MM.1S (cell line): ENCODE measurements at regions not wholly inside any gene's neighbourhood (a gene's known extent, or its start where the extent isn't known, plus 50 kb on each side); places are given as distances from the start of the nearest gene placed in this dataset.
"Not testable (repeated sequence)": the region's sequence is repeated elsewhere in the genome, so short reads cannot be mapped to it uniquely, and the experiment has no call there.

Experiments
- DNase-seq: peaks from one replicate; pipeline ENCODE4 v3.0.0-alpha.2; 2015
- H2AFZ ChIP-seq: fragments of 300-600 bp; sonication (generic); 2 replicates; pipeline ENCODE4 v1.6.0; 2016; ENCODE audit warnings: antibody characterized with exemption, low read length
- H3F3A ChIP-seq: fragments of 300-600 bp; sonication (generic); 2 replicates; pipeline ENCODE4 v1.6.1; 2016; ENCODE audit warnings: mild to moderate bottlenecking, antibody characterized with exemption, low read length, moderate library complexity, mixed read lengths; ENCODE audit not compliant: insufficient read depth
- H3K27ac ChIP-seq: fragments of 300-600 bp; sonication (generic); 2 replicates; pipeline ENCODE4 v1.5.1; 2016; ENCODE audit warnings: mild to moderate bottlenecking, low read length
- H3K27me3 ChIP-seq: fragments of 300-600 bp; sonication (generic); replicated peaks from 2 replicates; pipeline ENCODE4 v1.6.0; 2016; ENCODE audit warnings: low read length; ENCODE audit not compliant: insufficient read depth
- H3K36me3 ChIP-seq: fragments of 300-600 bp; sonication (generic); replicated peaks from 2 replicates; pipeline ENCODE4 v1.6.1; 2016; ENCODE audit warnings: mild to moderate bottlenecking, low read length, mixed read lengths; ENCODE audit not compliant: insufficient read depth
- H3K4me1 ChIP-seq: fragments of 300-600 bp; sonication (generic); 2 replicates; pipeline ENCODE4 v1.6.1; 2016; ENCODE audit warnings: low read length, mixed read lengths
- H3K4me2 ChIP-seq: fragments of 300-600 bp; sonication (generic); 2 replicates; pipeline ENCODE4 v1.6.0; 2016; ENCODE audit warnings: low read depth, low read length
- H3K4me3 ChIP-seq: fragments of 300-600 bp; sonication (generic); 2 replicates; pipeline ENCODE4 v1.5.1; 2016; ENCODE audit warnings: low read length, mixed read lengths
- H3K79me2 ChIP-seq: fragments of 300-600 bp; sonication (generic); 2 replicates; pipeline ENCODE4 v1.6.1; 2016; ENCODE audit warnings: mixed run types, low read length, mixed read lengths
- H3K9ac ChIP-seq: fragments of 300-600 bp; sonication (generic); 2 replicates; pipeline ENCODE4 v1.6.1; 2016; ENCODE audit warnings: low read length, mixed read lengths
- H3K9me2 ChIP-seq: fragments of 300-600 bp; sonication (generic); replicated peaks from 2 replicates; pipeline ENCODE4 v1.6.1; 2016; ENCODE audit warnings: mild to moderate bottlenecking, low read length, mixed read lengths; ENCODE audit not compliant: insufficient read depth
- H3K9me3 ChIP-seq: fragments of 300-600 bp; sonication (generic); replicated peaks from 2 replicates; pipeline ENCODE4 v1.6.1; 2016; ENCODE audit warnings: mild to moderate bottlenecking, low read length, mixed read lengths; ENCODE audit not compliant: insufficient read depth
- H4K20me1 ChIP-seq: fragments of 300-600 bp; sonication (generic); 2 replicates; pipeline ENCODE4 v1.6.1; 2016; ENCODE audit warnings: mild to moderate bottlenecking, low read length, moderate library complexity, mixed read lengths; ENCODE audit not compliant: insufficient read depth
- CTCF ChIP-seq: fragments of 300-600 bp; sonication (generic); IDR thresholded peaks from 2 replicates; pipeline ENCODE4 v1.5.1; 2016; ENCODE audit warnings: antibody characterized with exemption, low read length, mixed read lengths
- EZH2 ChIP-seq: fragments of 300-600 bp; sonication (generic); optimal IDR thresholded peaks from 2 replicates; pipeline ENCODE3; 2017; ENCODE audit warnings: low read depth, mild to moderate bottlenecking, antibody characterized with exemption, low read length, mixed read lengths
- EZH2phosphoT487 ChIP-seq: fragments of 300-600 bp; sonication (generic); IDR thresholded peaks from 2 replicates; pipeline ENCODE4 v1.6.1; 2018; ENCODE audit warnings: antibody characterized with exemption, low read length

- no peaks in the 10 kb centered on the region for H3K9me3 ChIP-seq
- no peaks in the 10 kb centered on the region for H3F3A ChIP-seq
- H3K36me3 ChIP-seq, result no peaks in the 10 kb centered on the region
- no peak overlapping the region for H3K4me2 ChIP-seq
- no peaks in the 10 kb centered on the region for H4K20me1 ChIP-seq
- TF ChIP-seq EZH2, result no peak
- TF ChIP-seq EZH2phosphoT487, result no peak
- TF ChIP-seq CTCF, result no peak
- no peaks in the 10 kb centered on the region for H3K27me3 ChIP-seq
- no peak overlapping the region for H3K9ac ChIP-seq
- no peak overlapping the region for H3K27ac ChIP-seq
- no peak overlapping the region for H3K4me3 ChIP-seq
- no peak for DNase-seq
- no peak overlapping the region for H2AFZ ChIP-seq
- no peaks in the 10 kb centered on the region for H3K4me1 ChIP-seq
- no peaks in the 10 kb centered on the region for H3K79me2 ChIP-seq
- H3K9me2 ChIP-seq, result no peaks in the 10 kb centered on the region
Measured at GRCh38 chr5:119961993-119962392, 332.6 kb downstream of the FAM170A start.

GRCh38 chr5:119966028-119966427, 336.7 kb downstream of the FAM170A start:
- Histone ChIP-seq H3K9me2 (no peaks in the 10 kb centered on the region), H3F3A (no peaks in the 10 kb centered on the region), H3K9me3 (no peaks in the 10 kb centered on the region), H4K20me1 (no peaks in the 10 kb centered on the region), H3K4me2 (no peak overlapping the region), H3K36me3 (no peaks in the 10 kb centered on the region), H3K9ac (no peak overlapping the region), H3K27me3 (no peaks in the 10 kb centered on the region), H3K4me3 (no peak overlapping the region), H3K4me1 (no peaks in the 10 kb centered on the region), H3K27ac (no peak overlapping the region), H2AFZ (no peak overlapping the region), H3K79me2 (no peaks in the 10 kb centered on the region)
- TF ChIP-seq EZH2, result no peak
- no peak for TF ChIP-seq CTCF
- no peak for TF ChIP-seq EZH2phosphoT487
- no peak for DNase-seq

- no peaks in the 10 kb centered on the region for H3K4me1 ChIP-seq
- DNase-seq, result no peak
- H3K9ac ChIP-seq, result no peak overlapping the region
- H3K4me2 ChIP-seq, result no peak overlapping the region
- no peaks in the 10 kb centered on the region for H3K9me2 ChIP-seq
- no peaks in the 10 kb centered on the region for H3F3A ChIP-seq
- no peaks in the 10 kb centered on the region for H4K20me1 ChIP-seq
- H3K27ac ChIP-seq, result no peak overlapping the region
- H2AFZ ChIP-seq, result no peak overlapping the region
- TF ChIP-seq EZH2, result no peak
- H3K4me3 ChIP-seq, result no peak overlapping the region
- H3K27me3 ChIP-seq, result no peaks in the 10 kb centered on the region
- H3K79me2 ChIP-seq, result no peaks in the 10 kb centered on the region
- H3K9me3 ChIP-seq, result no peaks in the 10 kb centered on the region
- no peaks in the 10 kb centered on the region for H3K36me3 ChIP-seq
Measured at GRCh38 chr5:119968690-119969089, 339.3 kb downstream of the FAM170A start.

GRCh38 chr5:119987077-119987476, 357.7 kb downstream of the FAM170A start:
- not testable (repeated sequence) for H3K9me2 ChIP-seq, H3F3A ChIP-seq, DNase-seq, H3K9ac ChIP-seq, H4K20me1 ChIP-seq, H2AFZ ChIP-seq, H3K27me3 ChIP-seq, H3K4me2 ChIP-seq, H3K9me3 ChIP-seq, H3K36me3 ChIP-seq, H3K4me3 ChIP-seq, H3K79me2 ChIP-seq, H3K4me1 ChIP-seq, H3K27ac ChIP-seq
